ENCODE measurements at regions not wholly inside any gene's neighbourhood (a gene's known extent, or its start where the extent isn't known, plus 50 kb on each side); places are given as distances from the start of the nearest gene placed in this dataset.
A peak's percentile ranks its signal among the peaks of the same experiment; 100 is the strongest.

DNA sequence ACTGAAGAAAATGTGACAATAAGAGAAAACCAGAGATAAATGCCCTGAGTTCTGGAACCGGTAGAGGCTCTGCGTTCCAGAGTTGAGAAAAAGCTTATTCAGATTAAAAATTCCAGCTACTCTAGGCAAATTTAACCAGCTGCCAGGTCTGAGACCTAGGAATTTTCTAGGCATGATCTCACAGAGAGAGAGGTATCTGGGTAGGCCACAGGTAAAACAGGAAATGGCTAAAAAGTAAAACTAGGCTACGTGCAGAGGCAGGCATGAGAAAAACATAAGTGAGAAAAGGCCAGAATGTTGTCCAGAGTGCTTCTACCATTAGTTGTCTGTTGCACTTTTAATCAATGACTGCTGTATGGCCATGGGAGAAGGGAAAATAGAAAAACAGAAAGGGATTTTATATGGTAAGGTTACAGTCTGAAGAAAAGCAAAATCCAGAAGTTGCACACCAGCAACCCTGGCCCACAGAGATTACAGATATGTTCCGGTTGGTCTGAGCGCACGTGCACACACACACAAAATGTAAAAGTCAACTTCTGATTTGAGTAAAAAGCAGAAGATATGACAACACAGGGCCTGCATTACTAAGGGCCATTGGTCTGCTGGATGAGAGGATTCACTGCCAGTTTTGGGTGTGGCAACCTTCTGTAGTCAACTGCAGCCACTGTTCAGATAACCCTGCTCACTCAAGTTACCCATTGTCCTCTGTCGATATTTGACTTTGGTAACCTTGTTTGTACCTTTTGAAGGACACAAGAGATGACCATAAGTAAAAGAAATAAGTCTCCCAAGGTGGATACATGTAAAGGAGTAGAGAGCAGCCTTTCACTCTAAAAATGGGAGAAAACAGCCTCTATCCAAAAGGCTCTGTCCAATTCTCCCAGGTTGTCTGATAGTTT, 266.0 kb downstream of the DTWD2 start (continued):
- TF ChIP-seq SIX5 (IDR thresholded peaks at IDR 0.05; ENCODE audit: low read depth, low read length, severe bottlenecking) (no peak), MTA3 (IDR thresholded peaks at IDR 0.05; ENCODE audit: borderline replicate concordance, low read length) (peak; percentile 60; the same call in 1 of the 2 replicates), ZNF24 (IDR thresholded peaks at IDR 0.05) (no peak), KDM1A (IDR thresholded peaks at IDR 0.05; ENCODE audit: borderline replicate concordance) (no peak), IKZF2 (IDR thresholded peaks at IDR 0.05) (peak; percentile 9 to 11; a peak in 1 of 4 replicates), PML (IDR thresholded peaks at IDR 0.05; ENCODE audit: low read length) (no peak), EZH2 (IDR thresholded peaks at IDR 0.05; ENCODE audit: borderline replicate concordance, control insufficient read depth, low read depth, low read length) (no peak), ZBED1 (IDR thresholded peaks at IDR 0.05; ENCODE audit: borderline replicate concordance) (peak; percentile 53; the same call in 1 of the 2 replicates)
- TF ChIP-seq, protein P1, sequence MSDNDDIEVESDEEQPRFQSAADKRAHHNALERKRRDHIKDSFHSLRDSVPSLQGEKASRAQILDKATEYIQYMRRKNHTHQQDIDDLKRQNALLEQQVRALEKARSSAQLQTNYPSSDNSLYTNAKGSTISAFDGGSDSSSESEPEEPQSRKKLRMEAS (IDR thresholded peaks at IDR 0.05; ENCODE audit: low read depth, low read length): no peak
- TF ChIP-seq, protein P2, sequence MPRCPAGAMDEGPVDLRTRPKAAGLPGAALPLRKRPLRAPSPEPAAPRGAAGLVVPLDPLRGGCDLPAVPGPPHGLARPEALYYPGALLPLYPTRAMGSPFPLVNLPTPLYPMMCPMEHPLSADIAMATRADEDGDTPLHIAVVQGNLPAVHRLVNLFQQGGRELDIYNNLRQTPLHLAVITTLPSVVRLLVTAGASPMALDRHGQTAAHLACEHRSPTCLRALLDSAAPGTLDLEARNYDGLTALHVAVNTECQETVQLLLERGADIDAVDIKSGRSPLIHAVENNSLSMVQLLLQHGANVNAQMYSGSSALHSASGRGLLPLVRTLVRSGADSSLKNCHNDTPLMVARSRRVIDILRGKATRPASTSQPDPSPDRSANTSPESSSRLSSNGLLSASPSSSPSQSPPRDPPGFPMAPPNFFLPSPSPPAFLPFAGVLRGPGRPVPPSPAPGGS (IDR thresholded peaks at IDR 0.05; ENCODE audit: borderline replicate concordance, insufficient read depth, low read depth, low read length, poor library complexity, severe bottlenecking): peak; percentile 20
- TF ChIP-seq, protein P3, sequence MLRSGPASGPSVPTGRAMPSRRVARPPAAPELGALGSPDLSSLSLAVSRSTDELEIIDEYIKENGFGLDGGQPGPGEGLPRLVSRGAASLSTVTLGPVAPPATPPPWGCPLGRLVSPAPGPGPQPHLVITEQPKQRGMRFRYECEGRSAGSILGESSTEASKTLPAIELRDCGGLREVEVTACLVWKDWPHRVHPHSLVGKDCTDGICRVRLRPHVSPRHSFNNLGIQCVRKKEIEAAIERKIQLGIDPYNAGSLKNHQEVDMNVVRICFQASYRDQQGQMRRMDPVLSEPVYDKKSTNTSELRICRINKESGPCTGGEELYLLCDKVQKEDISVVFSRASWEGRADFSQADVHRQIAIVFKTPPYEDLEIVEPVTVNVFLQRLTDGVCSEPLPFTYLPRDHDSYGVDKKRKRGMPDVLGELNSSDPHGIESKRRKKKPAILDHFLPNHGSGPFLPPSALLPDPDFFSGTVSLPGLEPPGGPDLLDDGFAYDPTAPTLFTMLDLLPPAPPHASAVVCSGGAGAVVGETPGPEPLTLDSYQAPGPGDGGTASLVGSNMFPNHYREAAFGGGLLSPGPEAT (IDR thresholded peaks at IDR 0.05; ENCODE audit: low read depth): no peak
- TF ChIP-seq, protein P4, sequence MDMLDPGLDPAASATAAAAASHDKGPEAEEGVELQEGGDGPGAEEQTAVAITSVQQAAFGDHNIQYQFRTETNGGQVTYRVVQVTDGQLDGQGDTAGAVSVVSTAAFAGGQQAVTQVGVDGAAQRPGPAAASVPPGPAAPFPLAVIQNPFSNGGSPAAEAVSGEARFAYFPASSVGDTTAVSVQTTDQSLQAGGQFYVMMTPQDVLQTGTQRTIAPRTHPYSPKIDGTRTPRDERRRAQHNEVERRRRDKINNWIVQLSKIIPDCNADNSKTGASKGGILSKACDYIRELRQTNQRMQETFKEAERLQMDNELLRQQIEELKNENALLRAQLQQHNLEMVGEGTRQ (IDR thresholded peaks at IDR 0.05; ENCODE audit: borderline replicate concordance, low read depth, low read length): no peak; the same call in 1 of the 2 replicates
- TF ChIP-seq, protein P5, sequence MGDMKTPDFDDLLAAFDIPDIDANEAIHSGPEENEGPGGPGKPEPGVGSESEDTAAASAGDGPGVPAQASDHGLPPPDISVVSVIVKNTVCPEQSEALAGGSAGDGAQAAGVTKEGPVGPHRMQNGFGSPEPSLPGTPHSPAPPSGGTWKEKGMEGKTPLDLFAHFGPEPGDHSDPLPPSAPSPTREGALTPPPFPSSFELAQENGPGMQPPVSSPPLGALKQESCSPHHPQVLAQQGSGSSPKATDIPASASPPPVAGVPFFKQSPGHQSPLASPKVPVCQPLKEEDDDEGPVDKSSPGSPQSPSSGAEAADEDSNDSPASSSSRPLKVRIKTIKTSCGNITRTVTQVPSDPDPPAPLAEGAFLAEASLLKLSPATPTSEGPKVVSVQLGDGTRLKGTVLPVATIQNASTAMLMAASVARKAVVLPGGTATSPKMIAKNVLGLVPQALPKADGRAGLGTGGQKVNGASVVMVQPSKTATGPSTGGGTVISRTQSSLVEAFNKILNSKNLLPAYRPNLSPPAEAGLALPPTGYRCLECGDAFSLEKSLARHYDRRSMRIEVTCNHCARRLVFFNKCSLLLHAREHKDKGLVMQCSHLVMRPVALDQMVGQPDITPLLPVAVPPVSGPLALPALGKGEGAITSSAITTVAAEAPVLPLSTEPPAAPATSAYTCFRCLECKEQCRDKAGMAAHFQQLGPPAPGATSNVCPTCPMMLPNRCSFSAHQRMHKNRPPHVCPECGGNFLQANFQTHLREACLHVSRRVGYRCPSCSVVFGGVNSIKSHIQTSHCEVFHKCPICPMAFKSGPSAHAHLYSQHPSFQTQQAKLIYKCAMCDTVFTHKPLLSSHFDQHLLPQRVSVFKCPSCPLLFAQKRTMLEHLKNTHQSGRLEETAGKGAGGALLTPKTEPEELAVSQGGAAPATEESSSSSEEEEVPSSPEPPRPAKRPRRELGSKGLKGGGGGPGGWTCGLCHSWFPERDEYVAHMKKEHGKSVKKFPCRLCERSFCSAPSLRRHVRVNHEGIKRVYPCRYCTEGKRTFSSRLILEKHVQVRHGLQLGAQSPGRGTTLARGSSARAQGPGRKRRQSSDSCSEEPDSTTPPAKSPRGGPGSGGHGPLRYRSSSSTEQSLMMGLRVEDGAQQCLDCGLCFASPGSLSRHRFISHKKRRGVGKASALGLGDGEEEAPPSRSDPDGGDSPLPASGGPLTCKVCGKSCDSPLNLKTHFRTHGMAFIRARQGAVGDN (IDR thresholded peaks at IDR 0.05): peak; percentile 60; the same call in 1 of the 2 replicates
- TF ChIP-seq, protein P6, sequence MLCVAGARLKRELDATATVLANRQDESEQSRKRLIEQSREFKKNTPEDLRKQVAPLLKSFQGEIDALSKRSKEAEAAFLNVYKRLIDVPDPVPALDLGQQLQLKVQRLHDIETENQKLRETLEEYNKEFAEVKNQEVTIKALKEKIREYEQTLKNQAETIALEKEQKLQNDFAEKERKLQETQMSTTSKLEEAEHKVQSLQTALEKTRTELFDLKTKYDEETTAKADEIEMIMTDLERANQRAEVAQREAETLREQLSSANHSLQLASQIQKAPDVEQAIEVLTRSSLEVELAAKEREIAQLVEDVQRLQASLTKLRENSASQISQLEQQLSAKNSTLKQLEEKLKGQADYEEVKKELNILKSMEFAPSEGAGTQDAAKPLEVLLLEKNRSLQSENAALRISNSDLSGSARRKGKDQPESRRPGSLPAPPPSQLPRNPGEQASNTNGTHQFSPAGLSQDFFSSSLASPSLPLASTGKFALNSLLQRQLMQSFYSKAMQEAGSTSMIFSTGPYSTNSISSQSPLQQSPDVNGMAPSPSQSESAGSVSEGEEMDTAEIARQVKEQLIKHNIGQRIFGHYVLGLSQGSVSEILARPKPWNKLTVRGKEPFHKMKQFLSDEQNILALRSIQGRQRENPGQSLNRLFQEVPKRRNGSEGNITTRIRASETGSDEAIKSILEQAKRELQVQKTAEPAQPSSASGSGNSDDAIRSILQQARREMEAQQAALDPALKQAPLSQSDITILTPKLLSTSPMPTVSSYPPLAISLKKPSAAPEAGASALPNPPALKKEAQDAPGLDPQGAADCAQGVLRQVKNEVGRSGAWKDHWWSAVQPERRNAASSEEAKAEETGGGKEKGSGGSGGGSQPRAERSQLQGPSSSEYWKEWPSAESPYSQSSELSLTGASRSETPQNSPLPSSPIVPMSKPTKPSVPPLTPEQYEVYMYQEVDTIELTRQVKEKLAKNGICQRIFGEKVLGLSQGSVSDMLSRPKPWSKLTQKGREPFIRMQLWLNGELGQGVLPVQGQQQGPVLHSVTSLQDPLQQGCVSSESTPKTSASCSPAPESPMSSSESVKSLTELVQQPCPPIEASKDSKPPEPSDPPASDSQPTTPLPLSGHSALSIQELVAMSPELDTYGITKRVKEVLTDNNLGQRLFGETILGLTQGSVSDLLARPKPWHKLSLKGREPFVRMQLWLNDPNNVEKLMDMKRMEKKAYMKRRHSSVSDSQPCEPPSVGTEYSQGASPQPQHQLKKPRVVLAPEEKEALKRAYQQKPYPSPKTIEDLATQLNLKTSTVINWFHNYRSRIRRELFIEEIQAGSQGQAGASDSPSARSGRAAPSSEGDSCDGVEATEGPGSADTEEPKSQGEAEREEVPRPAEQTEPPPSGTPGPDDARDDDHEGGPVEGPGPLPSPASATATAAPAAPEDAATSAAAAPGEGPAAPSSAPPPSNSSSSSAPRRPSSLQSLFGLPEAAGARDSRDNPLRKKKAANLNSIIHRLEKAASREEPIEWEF (IDR thresholded peaks at IDR 0.05; ENCODE audit: insufficient replicate concordance, low read depth, low read length): no peak

Data from GM12878 (cell line).